ENCODE measurements at regions not wholly inside any gene's neighbourhood (a gene's known extent, or its start where the extent isn't known, plus 50 kb on each side); places are given as distances from the start of the nearest gene placed in this dataset.

DNA sequence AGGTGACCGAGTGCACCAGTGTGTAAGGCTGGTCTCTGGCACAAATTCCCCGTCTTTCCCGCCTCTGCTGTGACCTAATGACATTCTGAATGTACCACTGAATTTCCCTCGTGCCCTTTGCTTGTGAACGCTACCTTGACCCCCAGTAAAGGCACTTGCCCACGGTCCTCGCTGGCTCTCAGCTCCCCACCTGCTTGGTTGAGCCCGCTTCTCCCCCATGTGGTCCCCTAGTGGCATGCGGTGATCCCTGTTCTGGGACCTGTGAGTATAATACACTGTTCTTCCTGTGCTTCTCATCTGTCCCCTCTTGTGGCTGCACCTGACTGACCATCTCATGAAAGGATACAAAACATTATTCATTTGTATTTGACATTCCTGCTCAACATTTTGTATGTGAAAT is 495.7 kb downstream of the INHBA start:
- TF ChIP-seq, protein P1, sequence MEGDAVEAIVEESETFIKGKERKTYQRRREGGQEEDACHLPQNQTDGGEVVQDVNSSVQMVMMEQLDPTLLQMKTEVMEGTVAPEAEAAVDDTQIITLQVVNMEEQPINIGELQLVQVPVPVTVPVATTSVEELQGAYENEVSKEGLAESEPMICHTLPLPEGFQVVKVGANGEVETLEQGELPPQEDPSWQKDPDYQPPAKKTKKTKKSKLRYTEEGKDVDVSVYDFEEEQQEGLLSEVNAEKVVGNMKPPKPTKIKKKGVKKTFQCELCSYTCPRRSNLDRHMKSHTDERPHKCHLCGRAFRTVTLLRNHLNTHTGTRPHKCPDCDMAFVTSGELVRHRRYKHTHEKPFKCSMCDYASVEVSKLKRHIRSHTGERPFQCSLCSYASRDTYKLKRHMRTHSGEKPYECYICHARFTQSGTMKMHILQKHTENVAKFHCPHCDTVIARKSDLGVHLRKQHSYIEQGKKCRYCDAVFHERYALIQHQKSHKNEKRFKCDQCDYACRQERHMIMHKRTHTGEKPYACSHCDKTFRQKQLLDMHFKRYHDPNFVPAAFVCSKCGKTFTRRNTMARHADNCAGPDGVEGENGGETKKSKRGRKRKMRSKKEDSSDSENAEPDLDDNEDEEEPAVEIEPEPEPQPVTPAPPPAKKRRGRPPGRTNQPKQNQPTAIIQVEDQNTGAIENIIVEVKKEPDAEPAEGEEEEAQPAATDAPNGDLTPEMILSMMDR (conservative IDR thresholded peaks at IDR 0.05; ENCODE audit: low read length), result no peak
- no peak for TF ChIP-seq EZH2phosphoT487 (IDR thresholded peaks at IDR 0.05; ENCODE audit: borderline replicate concordance)
